Gastrocnemius medialis (tissue), 4 donors: ENCODE measurements at regions not wholly inside any gene's neighbourhood (a gene's known extent, or its start where the extent isn't known, plus 50 kb on each side); places are given as distances from the start of the nearest gene placed in this dataset.
"Not testable (repeated sequence)": the region's sequence is repeated elsewhere in the genome, so short reads cannot be mapped to it uniquely, and the experiment has no call there.

Experiments
- POLR2A ChIP-seq, 2 donors: fragments of 450-650 bp; IDR thresholded peaks; one replicate each; pipeline ENCODE4 v1.6.1; 2017; ENCODE audit warnings: antibody characterized with exemption in 2 of 2, mild to moderate bottlenecking in 2 of 2, moderate library complexity in 2 of 2
- TF ChIP-seq, protein P1 (sequence below), 5 experiments: fragments of 450-650 bp in 3 of 5; fragments of 200-600 bp in 2 of 5; sonication (generic) in 2 of 5; IDR thresholded peaks in 4 of 5; conservative IDR thresholded peaks in 1 of 5; 1 replicate in 4 of 5; 2 replicates in 1 of 5; pipeline ENCODE4 v1.5.1; 2016 to 2019; ENCODE audit warnings: antibody characterized with exemption in 5 of 5, mild to moderate bottlenecking in 3 of 5, moderate library complexity in 3 of 5

DNA sequence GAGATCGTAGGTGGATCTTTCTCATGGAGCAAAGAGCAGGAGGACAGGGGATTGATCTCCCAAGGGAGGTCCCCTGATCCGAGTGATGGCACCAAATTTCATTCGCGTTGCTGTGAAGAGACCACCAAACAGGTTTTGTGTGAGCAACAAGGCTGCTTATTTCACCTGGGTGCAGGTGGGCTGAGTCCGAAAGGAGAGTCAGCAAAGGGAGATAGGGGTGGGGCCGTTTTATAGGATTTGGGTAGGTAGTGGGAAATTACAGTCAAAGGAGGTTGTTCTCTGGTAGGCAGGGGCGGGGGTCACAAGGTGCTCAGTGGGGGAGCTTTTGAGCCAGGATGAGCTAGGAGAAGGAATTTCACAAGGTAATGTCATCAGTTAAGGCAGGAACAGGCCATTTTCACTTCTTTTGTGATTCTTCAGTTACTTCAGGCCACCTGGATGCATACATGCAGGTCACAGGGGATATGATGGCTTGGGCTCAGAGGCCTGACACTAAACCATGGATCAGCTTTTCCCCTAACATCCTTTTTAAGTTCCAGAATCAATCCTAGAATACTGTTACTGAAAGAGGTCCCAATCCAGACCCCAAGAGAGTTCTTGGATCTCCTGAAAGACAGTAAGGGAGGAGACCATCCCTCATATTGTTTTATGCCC lies 110.6 kb upstream of the PPM1J start:
- TF ChIP-seq, protein P1, sequence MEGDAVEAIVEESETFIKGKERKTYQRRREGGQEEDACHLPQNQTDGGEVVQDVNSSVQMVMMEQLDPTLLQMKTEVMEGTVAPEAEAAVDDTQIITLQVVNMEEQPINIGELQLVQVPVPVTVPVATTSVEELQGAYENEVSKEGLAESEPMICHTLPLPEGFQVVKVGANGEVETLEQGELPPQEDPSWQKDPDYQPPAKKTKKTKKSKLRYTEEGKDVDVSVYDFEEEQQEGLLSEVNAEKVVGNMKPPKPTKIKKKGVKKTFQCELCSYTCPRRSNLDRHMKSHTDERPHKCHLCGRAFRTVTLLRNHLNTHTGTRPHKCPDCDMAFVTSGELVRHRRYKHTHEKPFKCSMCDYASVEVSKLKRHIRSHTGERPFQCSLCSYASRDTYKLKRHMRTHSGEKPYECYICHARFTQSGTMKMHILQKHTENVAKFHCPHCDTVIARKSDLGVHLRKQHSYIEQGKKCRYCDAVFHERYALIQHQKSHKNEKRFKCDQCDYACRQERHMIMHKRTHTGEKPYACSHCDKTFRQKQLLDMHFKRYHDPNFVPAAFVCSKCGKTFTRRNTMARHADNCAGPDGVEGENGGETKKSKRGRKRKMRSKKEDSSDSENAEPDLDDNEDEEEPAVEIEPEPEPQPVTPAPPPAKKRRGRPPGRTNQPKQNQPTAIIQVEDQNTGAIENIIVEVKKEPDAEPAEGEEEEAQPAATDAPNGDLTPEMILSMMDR (IDR thresholded peaks at IDR 0.05 in 4 of 5, conservative IDR thresholded peaks at IDR 0.05 in 1 of 5): not testable (repeated sequence)
- not testable (repeated sequence) for TF ChIP-seq POLR2A (IDR thresholded peaks at IDR 0.05)
